HepG2 (cell line): ENCODE measurements at regions not wholly inside any gene's neighbourhood (a gene's known extent, or its start where the extent isn't known, plus 50 kb on each side); places are given as distances from the start of the nearest gene placed in this dataset.

Experiments
- IKZF5 ChIP-seq: IDR thresholded peaks from 2 replicates; pipeline ENCODE4 v1.6.1; 2018; ENCODE audit warnings: missing genetic modification reagents, mild to moderate bottlenecking, missing compliant biosample characterization
- ISL2 ChIP-seq: sonication (generic); formaldehyde crosslinking; IDR thresholded peaks from 2 replicates; pipeline ENCODE4 v1.5.0; 2020; ENCODE audit warnings: missing genetic modification reagents
- KDM5B ChIP-seq: sonication (generic); formaldehyde crosslinking; IDR thresholded peaks from 2 replicates; pipeline ENCODE4 v1.4.0; 2020; ENCODE audit warnings: missing genetic modification reagents, mild to moderate bottlenecking, borderline replicate concordance
- POLR2A ChIP-seq, 2 experiments: IDR thresholded peaks; 2 replicates each; pipeline ENCODE4 v1.6.1; 2011; ENCODE audit warnings: low read depth in 2 of 2, low read length in 2 of 2, mild to moderate bottlenecking in 1 of 2, moderate library complexity in 1 of 2; ENCODE audit not compliant: insufficient read depth in 1 of 2
- TEAD3 ChIP-seq: optimal IDR thresholded peaks from 2 replicates; pipeline ENCODE3; 2016; ENCODE audit warnings: borderline replicate concordance
- ZBTB1 ChIP-seq: sonication (generic); formaldehyde crosslinking; IDR thresholded peaks from 2 replicates; pipeline ENCODE4 v1.4.0; 2020; ENCODE audit warnings: missing genetic modification reagents, borderline replicate concordance
- ZBTB42 ChIP-seq: sonication (generic); formaldehyde crosslinking; IDR thresholded peaks from 2 replicates; pipeline ENCODE4 v1.5.0; 2020; ENCODE audit warnings: mild to moderate bottlenecking, missing genetic modification reagents
- ZFP36L2 ChIP-seq: sonication (generic); formaldehyde crosslinking; IDR thresholded peaks from 2 replicates; pipeline ENCODE4 v1.4.0; 2020; ENCODE audit warnings: missing genetic modification reagents
- ZMYM4 ChIP-seq: sonication (generic); formaldehyde crosslinking; IDR thresholded peaks from 2 replicates; pipeline ENCODE4 v1.8.1; 2023; ENCODE audit warnings: mild to moderate bottlenecking, missing genetic modification reagents
- ZNF276 ChIP-seq: sonication (generic); formaldehyde crosslinking; IDR thresholded peaks from 2 replicates; pipeline ENCODE4 v1.4.0; 2020; ENCODE audit warnings: mild to moderate bottlenecking, low read depth, missing genetic modification reagents
- ZNF329 ChIP-seq: sonication (generic); formaldehyde crosslinking; IDR thresholded peaks from 2 replicates; pipeline ENCODE4 v1.9.0; 2021; ENCODE audit warnings: low read depth, mild to moderate bottlenecking, missing genetic modification reagents
- ZNF660 ChIP-seq: sonication (generic); formaldehyde crosslinking; IDR thresholded peaks from 2 replicates; pipeline ENCODE4 v1.5.1; 2020; ENCODE audit warnings: mild to moderate bottlenecking, low read depth, missing genetic modification reagents, borderline replicate concordance
- ZSCAN9 ChIP-seq: IDR thresholded peaks from 2 replicates; pipeline ENCODE4 v1.6.1; 2016; ENCODE audit warnings: borderline replicate concordance
- TF ChIP-seq, protein P1 (sequence below): sonication (generic); formaldehyde crosslinking; IDR thresholded peaks from 2 replicates; pipeline ENCODE4 v1.5.0; 2020; ENCODE audit warnings: mild to moderate bottlenecking, missing genetic modification reagents
- TF ChIP-seq, protein P2 (sequence below), 2 experiments: sonication (generic) in 1 of 2; formaldehyde crosslinking in 1 of 2; IDR thresholded peaks; 2 replicates each; pipeline versions ENCODE4 v1.4.0 to v1.6.1; 2016 to 2020; ENCODE audit warnings: borderline replicate concordance in 1 of 2, low read depth in 1 of 2, mild to moderate bottlenecking in 1 of 2, missing genetic modification reagents in 1 of 2
- TF ChIP-seq, protein P3 (sequence below): sonication (generic); formaldehyde crosslinking; IDR thresholded peaks from 2 replicates; pipeline ENCODE4 v1.4.0; 2020; ENCODE audit warnings: missing genetic modification reagents, mild to moderate bottlenecking, borderline replicate concordance

GRCh38 chr2:242038166-242038927 is 168.8 kb downstream of the RTP5 start (continued):
- TF ChIP-seq, protein P1, sequence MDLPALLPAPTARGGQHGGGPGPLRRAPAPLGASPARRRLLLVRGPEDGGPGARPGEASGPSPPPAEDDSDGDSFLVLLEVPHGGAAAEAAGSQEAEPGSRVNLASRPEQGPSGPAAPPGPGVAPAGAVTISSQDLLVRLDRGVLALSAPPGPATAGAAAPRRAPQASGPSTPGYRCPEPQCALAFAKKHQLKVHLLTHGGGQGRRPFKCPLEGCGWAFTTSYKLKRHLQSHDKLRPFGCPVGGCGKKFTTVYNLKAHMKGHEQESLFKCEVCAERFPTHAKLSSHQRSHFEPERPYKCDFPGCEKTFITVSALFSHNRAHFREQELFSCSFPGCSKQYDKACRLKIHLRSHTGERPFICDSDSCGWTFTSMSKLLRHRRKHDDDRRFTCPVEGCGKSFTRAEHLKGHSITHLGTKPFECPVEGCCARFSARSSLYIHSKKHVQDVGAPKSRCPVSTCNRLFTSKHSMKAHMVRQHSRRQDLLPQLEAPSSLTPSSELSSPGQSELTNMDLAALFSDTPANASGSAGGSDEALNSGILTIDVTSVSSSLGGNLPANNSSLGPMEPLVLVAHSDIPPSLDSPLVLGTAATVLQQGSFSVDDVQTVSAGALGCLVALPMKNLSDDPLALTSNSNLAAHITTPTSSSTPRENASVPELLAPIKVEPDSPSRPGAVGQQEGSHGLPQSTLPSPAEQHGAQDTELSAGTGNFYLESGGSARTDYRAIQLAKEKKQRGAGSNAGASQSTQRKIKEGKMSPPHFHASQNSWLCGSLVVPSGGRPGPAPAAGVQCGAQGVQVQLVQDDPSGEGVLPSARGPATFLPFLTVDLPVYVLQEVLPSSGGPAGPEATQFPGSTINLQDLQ = no peak
- TF ChIP-seq KDM5B (CRISPR knock-in tag) (no peak), ZBTB42 (CRISPR knock-in tag) (no peak), TEAD3 (CRISPR knock-in tag) (peak; percentile 15), POLR2A (IDR thresholded peaks at IDR 0.05; ENCODE audit: insufficient read depth in 1 of 2, low read depth in 2 of 2, low read length in 2 of 2) (no peak), ZNF329 (no peak), ZSCAN9 (no peak), IKZF5 (CRISPR knock-in tag) (no peak), ZNF660 (CRISPR knock-in tag) (no peak), ZFP36L2 (CRISPR knock-in tag) (no peak), ZMYM4 (no peak), ISL2 (CRISPR knock-in tag) (no peak), ZBTB1 (no peak), ZNF276 (CRISPR knock-in tag) (no peak)
- TF ChIP-seq, protein P2, sequence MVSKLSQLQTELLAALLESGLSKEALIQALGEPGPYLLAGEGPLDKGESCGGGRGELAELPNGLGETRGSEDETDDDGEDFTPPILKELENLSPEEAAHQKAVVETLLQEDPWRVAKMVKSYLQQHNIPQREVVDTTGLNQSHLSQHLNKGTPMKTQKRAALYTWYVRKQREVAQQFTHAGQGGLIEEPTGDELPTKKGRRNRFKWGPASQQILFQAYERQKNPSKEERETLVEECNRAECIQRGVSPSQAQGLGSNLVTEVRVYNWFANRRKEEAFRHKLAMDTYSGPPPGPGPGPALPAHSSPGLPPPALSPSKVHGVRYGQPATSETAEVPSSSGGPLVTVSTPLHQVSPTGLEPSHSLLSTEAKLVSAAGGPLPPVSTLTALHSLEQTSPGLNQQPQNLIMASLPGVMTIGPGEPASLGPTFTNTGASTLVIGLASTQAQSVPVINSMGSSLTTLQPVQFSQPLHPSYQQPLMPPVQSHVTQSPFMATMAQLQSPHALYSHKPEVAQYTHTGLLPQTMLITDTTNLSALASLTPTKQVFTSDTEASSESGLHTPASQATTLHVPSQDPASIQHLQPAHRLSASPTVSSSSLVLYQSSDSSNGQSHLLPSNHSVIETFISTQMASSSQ (IDR thresholded peaks at IDR 0.05; ENCODE audit: low read depth) = no peak
- TF ChIP-seq, protein P2 (CRISPR knock-in tag; IDR thresholded peaks at IDR 0.05; ENCODE audit: borderline replicate concordance) = no peak
- TF ChIP-seq, protein P3, sequence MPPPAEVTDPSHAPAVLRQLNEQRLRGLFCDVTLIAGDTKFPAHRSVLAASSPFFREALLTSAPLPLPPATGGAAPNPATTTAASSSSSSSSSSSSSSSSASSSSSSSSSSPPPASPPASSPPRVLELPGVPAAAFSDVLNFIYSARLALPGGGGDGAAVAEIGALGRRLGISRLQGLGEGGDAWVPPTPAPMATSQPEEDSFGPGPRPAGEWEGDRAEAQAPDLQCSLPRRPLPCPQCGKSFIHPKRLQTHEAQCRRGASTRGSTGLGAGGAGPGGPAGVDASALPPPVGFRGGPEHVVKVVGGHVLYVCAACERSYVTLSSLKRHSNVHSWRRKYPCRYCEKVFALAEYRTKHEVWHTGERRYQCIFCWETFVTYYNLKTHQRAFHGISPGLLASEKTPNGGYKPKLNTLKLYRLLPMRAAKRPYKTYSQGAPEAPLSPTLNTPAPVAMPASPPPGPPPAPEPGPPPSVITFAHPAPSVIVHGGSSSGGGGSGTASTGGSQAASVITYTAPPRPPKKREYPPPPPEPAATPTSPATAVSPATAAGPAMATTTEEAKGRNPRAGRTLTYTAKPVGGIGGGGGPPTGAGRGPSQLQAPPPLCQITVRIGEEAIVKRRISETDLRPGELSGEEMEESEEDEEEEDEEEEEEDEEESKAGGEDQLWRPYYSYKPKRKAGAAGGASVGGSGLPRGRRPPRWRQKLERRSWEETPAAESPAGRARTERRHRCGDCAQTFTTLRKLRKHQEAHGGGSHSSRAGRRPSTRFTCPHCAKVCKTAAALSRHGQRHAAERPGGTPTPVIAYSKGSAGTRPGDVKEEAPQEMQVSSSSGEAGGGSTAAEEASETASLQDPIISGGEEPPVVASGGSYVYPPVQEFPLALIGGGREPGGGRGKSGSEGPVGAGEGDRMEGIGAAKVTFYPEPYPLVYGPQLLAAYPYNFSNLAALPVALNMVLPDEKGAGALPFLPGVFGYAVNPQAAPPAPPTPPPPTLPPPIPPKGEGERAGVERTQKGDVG (CRISPR knock-in tag) = no peak
